Pancreas (tissue), 10 donors: ENCODE measurements at regions not wholly inside any gene's neighbourhood (a gene's known extent, or its start where the extent isn't known, plus 50 kb on each side); places are given as distances from the start of the nearest gene placed in this dataset.

ENCODE experiments used
- ATAC-seq, 4 donors: fragments of 200-7000 bp; cut with Tn5 transposase; one replicate each; pipeline versions ENCODE4 v1.8.0 to v1.9.1; 2020; ENCODE audit warnings: mild to moderate bottlenecking in 4 of 4, moderate library complexity in 4 of 4
- DNase-seq, 6 donors: peaks; one replicate each; pipeline ENCODE4 v3.0.0-alpha.2; 2020
- FAIRE-seq: peaks from 2 replicates; lab custom pipeline; 2012; peaks lifted over from hg19 to GRCh38; lab: Jason Lieb, UNC
- H3K27ac ChIP-seq, 4 donors: fragments of 200-600 bp; sonication (generic); 1 replicate in 3 of 4; 2 replicates in 1 of 4; pipeline versions ENCODE4 v1.5.0 to v1.8.0; 2020
- H3K27me3 ChIP-seq, 4 donors: fragments of 200-600 bp; one replicate each; pipeline ENCODE4 v1.8.0; 2021
- H3K36me3 ChIP-seq, 3 donors: fragments of 200-600 bp; sonication (generic) in 1 of 3; one replicate each; pipeline versions ENCODE4 v1.5.0 to v1.8.0; 2020 to 2021
- H3K4me1 ChIP-seq, 3 donors: fragments of 200-600 bp; one replicate each; pipeline ENCODE4 v1.8.0; 2021
- H3K4me3 ChIP-seq, 4 donors: fragments of 200-600 bp; sonication (generic) in 2 of 4; one replicate each; pipeline versions ENCODE4 v1.5.0 to v1.8.0; 2020 to 2021
- H3K9me3 ChIP-seq, 4 donors: fragments of 200-600 bp; one replicate each; pipeline ENCODE4 v1.8.0; 2021
- WGBS, 2 donors: extraction: QIAGEN DNeasy Blood & Tissue Kit; methylation state at CpG; one replicate each; pipeline ENCODE4 v1.1.7; 2013; 5-methylcytosine and 5-hydroxymethylcytosine counted together
- intact Hi-C, 3 donors: fragments of 100-400 bp; cut with DNase I; formaldehyde crosslinking; loops; one replicate each; pipeline versions ENCODE4 v1.11.1 to v1.14.2; 2022
- TF ChIP-seq, protein P1 (sequence below), 4 donors: fragments of 200-600 bp; sonication (generic) in 3 of 4; IDR thresholded peaks; one replicate each; pipeline versions ENCODE4 v1.5.0 to v1.8.0; 2021; ENCODE audit warnings: antibody characterized with exemption in 4 of 4
- donor health status: healthy with polysubstance abuse.
- donor health status: DM: no; HTN: no; CAD: no; lungs with moderate emphysema.
- donor health status: DM: no; HTN: no; CAD: no.
- donor health status: control.
- donor health status: control.
- donor health status: Bipolar disorder and iron deficiency.
- donor health status: DM: yes; HTN: yes; CAD: no.
- donor health status: DM: no; HTN: no; CAD: no.
- donor health status: DM: no; HTN: no; CAD: no.
- donor health status: DM: yes; HTN: yes; CAD: no.

GRCh38 chr3:95715128-95715527, 1099.3 kb upstream of the EPHA6 start:
- H3K9me3 ChIP-seq: no peaks in the 10 kb centered on the region
- no peaks in the 10 kb centered on the region for H3K27me3 ChIP-seq
- no peak for DNase-seq
- H3K4me3 ChIP-seq: no peak overlapping the region
- TF ChIP-seq, protein P1, sequence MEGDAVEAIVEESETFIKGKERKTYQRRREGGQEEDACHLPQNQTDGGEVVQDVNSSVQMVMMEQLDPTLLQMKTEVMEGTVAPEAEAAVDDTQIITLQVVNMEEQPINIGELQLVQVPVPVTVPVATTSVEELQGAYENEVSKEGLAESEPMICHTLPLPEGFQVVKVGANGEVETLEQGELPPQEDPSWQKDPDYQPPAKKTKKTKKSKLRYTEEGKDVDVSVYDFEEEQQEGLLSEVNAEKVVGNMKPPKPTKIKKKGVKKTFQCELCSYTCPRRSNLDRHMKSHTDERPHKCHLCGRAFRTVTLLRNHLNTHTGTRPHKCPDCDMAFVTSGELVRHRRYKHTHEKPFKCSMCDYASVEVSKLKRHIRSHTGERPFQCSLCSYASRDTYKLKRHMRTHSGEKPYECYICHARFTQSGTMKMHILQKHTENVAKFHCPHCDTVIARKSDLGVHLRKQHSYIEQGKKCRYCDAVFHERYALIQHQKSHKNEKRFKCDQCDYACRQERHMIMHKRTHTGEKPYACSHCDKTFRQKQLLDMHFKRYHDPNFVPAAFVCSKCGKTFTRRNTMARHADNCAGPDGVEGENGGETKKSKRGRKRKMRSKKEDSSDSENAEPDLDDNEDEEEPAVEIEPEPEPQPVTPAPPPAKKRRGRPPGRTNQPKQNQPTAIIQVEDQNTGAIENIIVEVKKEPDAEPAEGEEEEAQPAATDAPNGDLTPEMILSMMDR (IDR thresholded peaks at IDR 0.05): no peak
- H3K4me1 ChIP-seq: peaks cover 0 to 8% (median 3%) of the 10 kb centered on the region in 3 donors
- no peak for ATAC-seq
- H3K27ac ChIP-seq: no peak overlapping the region
- no peak for FAIRE-seq
- intact Hi-C loops: no loop called here
- no peaks in the 10 kb centered on the region for H3K36me3 ChIP-seq
- WGBS, 2 donors: 39 to 47% methylated on average over 3 of the region's 3 CpGs

DNA sequence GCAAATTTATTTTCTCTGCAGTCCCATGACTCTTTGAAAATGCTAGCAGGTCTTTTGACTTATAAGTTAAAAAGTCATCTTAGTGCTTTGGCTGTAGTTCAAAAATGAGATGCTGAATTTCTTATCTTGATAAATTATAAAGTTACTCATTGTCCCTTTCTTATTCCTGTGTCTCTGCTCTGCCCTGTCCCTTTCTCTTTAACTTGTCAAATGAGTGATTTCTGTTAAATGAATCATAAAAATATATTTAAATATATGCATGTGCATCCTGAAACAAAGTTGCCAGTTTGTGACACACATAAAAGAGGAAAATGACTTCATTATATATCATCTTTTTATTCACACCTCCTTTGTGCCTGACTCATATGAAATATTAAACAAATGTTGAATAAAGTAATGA, 1097.3 kb upstream of the EPHA6 start:
- TF ChIP-seq, protein P1 (IDR thresholded peaks at IDR 0.05): no peak
- intact Hi-C loops: no loop called here
- FAIRE-seq: no peak
- Histone ChIP-seq H3K4me1 (peaks cover 0 to 8% (median 3%) of the 10 kb centered on the region in 3 donors), H3K9me3 (no peaks in the 10 kb centered on the region), H3K27ac (no peak overlapping the region), H3K4me3 (no peak overlapping the region), H3K36me3 (no peaks in the 10 kb centered on the region), H3K27me3 (no peaks in the 10 kb centered on the region)
- no peak for ATAC-seq
- no peak for DNase-seq

GRCh38 chr3:95718168-95718567, 1096.2 kb upstream of the EPHA6 start:
- no peak for ATAC-seq

DNA sequence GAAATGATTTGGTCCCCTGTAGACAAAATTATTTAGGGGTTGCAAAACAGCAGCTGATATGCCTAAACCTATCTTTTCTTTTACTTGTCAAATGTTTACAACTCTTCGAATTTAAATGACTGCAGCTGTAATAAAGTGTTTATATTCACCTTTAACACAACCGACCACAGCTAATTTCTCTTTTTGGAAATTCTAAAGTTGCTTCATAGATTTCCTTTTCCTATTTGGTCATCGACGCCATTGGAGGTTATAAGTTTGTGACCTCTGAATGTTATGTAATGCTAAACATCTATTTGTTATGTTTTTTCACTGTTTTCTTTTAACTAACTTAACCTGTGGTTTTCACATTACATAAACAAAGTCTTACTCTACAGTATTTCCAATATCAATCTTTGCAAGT, 1094.9 kb upstream of the EPHA6 start:
- H3K27me3 ChIP-seq: no peaks in the 10 kb centered on the region
- H3K36me3 ChIP-seq: no peaks in the 10 kb centered on the region
- H3K9me3 ChIP-seq: no peaks in the 10 kb centered on the region
- ATAC-seq (no peak), FAIRE-seq (no peak), DNase-seq (no peak)
- no peaks in the 10 kb centered on the region for H3K4me1 ChIP-seq
- intact Hi-C loops: no loop called here
- 83 to 90% methylated on average over 4 of the region's 4 CpGs for WGBS, 2 donors
- no peak overlapping the region for H3K27ac ChIP-seq
- no peak overlapping the region for H3K4me3 ChIP-seq
- TF ChIP-seq, protein P1 (IDR thresholded peaks at IDR 0.05): no peak

More at GRCh38 chr3:95718168-95718567, 1096.2 kb upstream of the EPHA6 start:
- no peak overlapping the region for H3K27ac ChIP-seq
- DNase-seq (no peak), FAIRE-seq (no peak)
- no peaks in the 10 kb centered on the region for H3K36me3 ChIP-seq
- H3K9me3 ChIP-seq: no peaks in the 10 kb centered on the region
- TF ChIP-seq, protein P1 (IDR thresholded peaks at IDR 0.05): no peak
- intact Hi-C loops: no loop called here
- no peaks in the 10 kb centered on the region for H3K27me3 ChIP-seq
- no peaks in the 10 kb centered on the region for H3K4me1 ChIP-seq
- no peak overlapping the region for H3K4me3 ChIP-seq

- TF ChIP-seq, protein P1 (IDR thresholded peaks at IDR 0.05): no peak
- intact Hi-C loops: no loop called here
- FAIRE-seq (no peak), ATAC-seq (peak in 3 of 4 donors; percentile 18 to 38 (median 32)), DNase-seq (no peak)
- no peak overlapping the region for H3K4me3 ChIP-seq
- H3K4me1 ChIP-seq: no peaks in the 10 kb centered on the region
- H3K27ac ChIP-seq: no peak overlapping the region
- no peaks in the 10 kb centered on the region for H3K36me3 ChIP-seq
- no peaks in the 10 kb centered on the region for H3K9me3 ChIP-seq
- no peaks in the 10 kb centered on the region for H3K27me3 ChIP-seq
- WGBS, 2 donors: 86 to 88% methylated on average over 2 of the region's 2 CpGs
Observed at GRCh38 chr3:95721938-95722337, 1092.5 kb upstream of the EPHA6 start.
